Suprapubic skin (tissue), 4 donors: ENCODE measurements at regions not wholly inside any gene's neighbourhood (a gene's known extent, or its start where the extent isn't known, plus 50 kb on each side); places are given as distances from the start of the nearest gene placed in this dataset.
"Not testable (repeated sequence)": the region's sequence is repeated elsewhere in the genome, so short reads cannot be mapped to it uniquely, and the experiment has no call there.

Experiments
- DNase-seq, 2 donors: peaks; one replicate each; pipeline ENCODE4 v3.0.0-alpha.2; 2019; ENCODE audit warnings: low spot score in 2 of 2
- H3K27ac ChIP-seq: fragments of 200-600 bp; sonication (generic); one replicate; pipeline ENCODE4 v1.5.1; 2019
- H3K27me3 ChIP-seq: fragments of 200-600 bp; sonication (generic); one replicate; pipeline ENCODE4 v1.5.1; 2019
- H3K36me3 ChIP-seq: fragments of 200-600 bp; sonication (generic); one replicate; pipeline ENCODE4 v1.5.1; 2019
- H3K4me1 ChIP-seq: fragments of 200-600 bp; sonication (generic); one replicate; pipeline ENCODE4 v1.5.1; 2019
- H3K4me3 ChIP-seq: fragments of 200-600 bp; sonication (generic); one replicate; pipeline ENCODE4 v1.5.1; 2019; ENCODE audit warnings: mild to moderate bottlenecking
- H3K9me3 ChIP-seq: fragments of 200-600 bp; sonication (generic); one replicate; pipeline ENCODE4 v1.5.1; 2019
- CTCF ChIP-seq, 2 donors: fragments of 200-600 bp in 1 of 2; fragments of 450-650 bp in 1 of 2; sonication (generic) in 1 of 2; IDR thresholded peaks; one replicate each; pipeline ENCODE4 v1.5.1; 2016 to 2019; ENCODE audit warnings: antibody characterized with exemption in 2 of 2, mild to moderate bottlenecking in 1 of 2, moderate library complexity in 1 of 2
- EP300 ChIP-seq: sonication (generic); formaldehyde crosslinking; IDR thresholded peaks from one replicate; pipeline ENCODE4 v1.6.1; 2017; ENCODE audit warnings: antibody characterized with exemption
- POLR2A ChIP-seq, 2 donors: fragments of 450-650 bp; IDR thresholded peaks; one replicate each; pipeline ENCODE4 v1.6.1; 2017; ENCODE audit warnings: antibody characterized with exemption in 2 of 2, mild to moderate bottlenecking in 2 of 2, moderate library complexity in 2 of 2
- POLR2AphosphoS5 ChIP-seq, 3 donors: sonication (generic); formaldehyde crosslinking; IDR thresholded peaks; one replicate each; pipeline ENCODE4 v1.6.1; 2017; ENCODE audit warnings: antibody characterized with exemption in 3 of 3
- WGBS: methylation state at CpG from one replicate; pipeline ENCODE4 v1.1.5; 2018; 5-methylcytosine and 5-hydroxymethylcytosine counted together

GRCh38 chr1:81738875-81739274, 61.9 kb upstream of the ADGRL2 start:
- TF ChIP-seq POLR2AphosphoS5 (IDR thresholded peaks at IDR 0.05) = no peak
- TF ChIP-seq EP300 = no peak
- TF ChIP-seq POLR2A (IDR thresholded peaks at IDR 0.05) = no peak
- no peak for TF ChIP-seq CTCF (IDR thresholded peaks at IDR 0.05)
- DNase-seq = no peak
- Histone ChIP-seq H3K36me3 (no peaks in the 10 kb centered on the region), H3K27me3 (no peaks in the 10 kb centered on the region), H3K9me3 (no peaks in the 10 kb centered on the region), H3K27ac (no peak overlapping the region), H3K4me3 (no peak overlapping the region), H3K4me1 (no peaks in the 10 kb centered on the region)
- WGBS = 74% methylated on average over 1 of the region's 1 CpG

- no peaks in the 10 kb centered on the region for H3K27me3 ChIP-seq
- H3K9me3 ChIP-seq = no peaks in the 10 kb centered on the region
- no peak overlapping the region for H3K27ac ChIP-seq
- no peak for DNase-seq
- no peak overlapping the region for H3K4me3 ChIP-seq
- 88% methylated on average over 2 of the region's 2 CpGs for whole genome bisulfite sequencing
- TF ChIP-seq POLR2AphosphoS5 (IDR thresholded peaks at IDR 0.05) = no peak
- no peak for TF ChIP-seq EP300
- no peak for TF ChIP-seq POLR2A (IDR thresholded peaks at IDR 0.05)
- no peaks in the 10 kb centered on the region for H3K36me3 ChIP-seq
- H3K4me1 ChIP-seq = no peaks in the 10 kb centered on the region
Measured at GRCh38 chr1:81733480-81733879, 67.3 kb upstream of the ADGRL2 start.

- Histone ChIP-seq H3K27me3 (no peaks in the 10 kb centered on the region), H3K36me3 (no peaks in the 10 kb centered on the region), H3K4me3 (no peak overlapping the region), H3K9me3 (no peaks in the 10 kb centered on the region), H3K27ac (no peak overlapping the region), H3K4me1 (no peaks in the 10 kb centered on the region)
- DNase-seq = no peak
- TF ChIP-seq EP300 = no peak
Measured at GRCh38 chr1:81731989-81732388, 68.7 kb upstream of the ADGRL2 start.

- H3K9me3 ChIP-seq = no peaks in the 10 kb centered on the region
- no peak for DNase-seq
Measured at GRCh38 chr1:81730881-81731280, 69.9 kb upstream of the ADGRL2 start.

GRCh38 chr1:81730299-81730698, 70.4 kb upstream of the ADGRL2 start:
- H3K27me3 ChIP-seq, H3K36me3 ChIP-seq, H3K27ac ChIP-seq, H3K9me3 ChIP-seq, H3K4me1 ChIP-seq, H3K4me3 ChIP-seq, DNase-seq: not testable (repeated sequence)
- 83% methylated on average over 7 of the region's 7 CpGs for WGBS

More at GRCh38 chr1:81730881-81731280, 69.9 kb upstream of the ADGRL2 start:
- Histone ChIP-seq H3K27me3 (no peaks in the 10 kb centered on the region), H3K36me3 (no peaks in the 10 kb centered on the region), H3K4me1 (no peaks in the 10 kb centered on the region), H3K4me3 (no peak overlapping the region), H3K27ac (no peak overlapping the region)
- no peak for TF ChIP-seq CTCF (IDR thresholded peaks at IDR 0.05)
- no peak for TF ChIP-seq POLR2A (IDR thresholded peaks at IDR 0.05)
- TF ChIP-seq POLR2AphosphoS5 (IDR thresholded peaks at IDR 0.05) = no peak
- TF ChIP-seq EP300 = no peak
- 68% methylated on average over 1 of the region's 1 CpG for WGBS

GRCh38 chr1:81729818-81730217, 70.9 kb upstream of the ADGRL2 start:
- Histone ChIP-seq H3K36me3 (no peaks in the 10 kb centered on the region), H3K27ac (no peak overlapping the region), H3K9me3 (no peaks in the 10 kb centered on the region), H3K27me3 (no peaks in the 10 kb centered on the region), H3K4me1 (no peaks in the 10 kb centered on the region), H3K4me3 (no peak overlapping the region)
- DNase-seq = no peak
- 83% methylated on average over 2 of the region's 2 CpGs for WGBS
- no peak for TF ChIP-seq POLR2AphosphoS5 (IDR thresholded peaks at IDR 0.05)
- TF ChIP-seq POLR2A (IDR thresholded peaks at IDR 0.05) = no peak
- TF ChIP-seq CTCF (IDR thresholded peaks at IDR 0.05) = no peak
- TF ChIP-seq EP300 = no peak

GRCh38 chr1:81729239-81729638, 71.5 kb upstream of the ADGRL2 start:
- H3K27ac ChIP-seq = no peak overlapping the region
- H3K36me3 ChIP-seq = no peaks in the 10 kb centered on the region
- no peaks in the 10 kb centered on the region for H3K9me3 ChIP-seq
- TF ChIP-seq EP300 (no peak), POLR2AphosphoS5 (IDR thresholded peaks at IDR 0.05) (no peak), POLR2A (IDR thresholded peaks at IDR 0.05) (no peak), CTCF (IDR thresholded peaks at IDR 0.05) (no peak)
- no peaks in the 10 kb centered on the region for H3K27me3 ChIP-seq
- no peak for DNase-seq
- no peak overlapping the region for H3K4me3 ChIP-seq
- H3K4me1 ChIP-seq = no peaks in the 10 kb centered on the region
